Vagina (tissue), 2 donors: ENCODE measurements at regions not wholly inside any gene's neighbourhood (a gene's known extent, or its start where the extent isn't known, plus 50 kb on each side); places are given as distances from the start of the nearest gene placed in this dataset.

Experiments used
- DNase-seq, 2 donors: peaks; one replicate each; pipeline ENCODE4 v3.0.0-alpha.2; 2017; ENCODE audit errors: extremely low spot score in 2 of 2
- H3K27ac ChIP-seq: fragments of 200-600 bp; sonication (generic); one replicate; pipeline ENCODE4 v1.5.1; 2019
- H3K27me3 ChIP-seq: fragments of 200-600 bp; sonication (generic); one replicate; pipeline ENCODE4 v1.5.1; 2019
- H3K36me3 ChIP-seq, 2 donors: fragments of 200-600 bp; sonication (generic); one replicate each; pipeline ENCODE4 v1.5.1; 2017 to 2019
- H3K4me1 ChIP-seq: fragments of 200-600 bp; sonication (generic); one replicate; pipeline ENCODE4 v1.5.1; 2019
- H3K4me3 ChIP-seq, 2 donors: fragments of 200-600 bp; sonication (generic); 1 replicate in 1 of 2; 2 replicates in 1 of 2; pipeline ENCODE4 v1.5.1; 2016 to 2019
- H3K9me3 ChIP-seq: fragments of 200-600 bp; sonication (generic); one replicate; pipeline ENCODE4 v1.5.1; 2019
- POLR2A ChIP-seq, 2 donors: fragments of 450-650 bp; IDR thresholded peaks; one replicate each; pipeline ENCODE4 v1.6.1; 2017; ENCODE audit warnings: antibody characterized with exemption in 2 of 2, mild to moderate bottlenecking in 2 of 2, moderate library complexity in 2 of 2
- POLR2AphosphoS5 ChIP-seq, 2 donors: sonication (generic); formaldehyde crosslinking; IDR thresholded peaks; one replicate each; pipeline ENCODE4 v1.9.0; 2017; ENCODE audit warnings: antibody characterized with exemption in 2 of 2, mild to moderate bottlenecking in 2 of 2, low read depth in 1 of 2; ENCODE audit not compliant: insufficient read depth in 1 of 2
- intact Hi-C: fragments of 100-400 bp; cut with DNase I; formaldehyde crosslinking; loops from one replicate; pipeline ENCODE4 v1.15.1; 2023
- TF ChIP-seq, protein P1 (sequence below), 3 experiments: fragments of 450-650 bp in 2 of 3; fragments of 200-600 bp in 1 of 3; sonication (generic) in 1 of 3; IDR thresholded peaks; one replicate each; pipeline ENCODE4 v1.5.1; 2017 to 2019; ENCODE audit warnings: antibody characterized with exemption in 3 of 3, mild to moderate bottlenecking in 2 of 3, moderate library complexity in 2 of 3

DNA sequence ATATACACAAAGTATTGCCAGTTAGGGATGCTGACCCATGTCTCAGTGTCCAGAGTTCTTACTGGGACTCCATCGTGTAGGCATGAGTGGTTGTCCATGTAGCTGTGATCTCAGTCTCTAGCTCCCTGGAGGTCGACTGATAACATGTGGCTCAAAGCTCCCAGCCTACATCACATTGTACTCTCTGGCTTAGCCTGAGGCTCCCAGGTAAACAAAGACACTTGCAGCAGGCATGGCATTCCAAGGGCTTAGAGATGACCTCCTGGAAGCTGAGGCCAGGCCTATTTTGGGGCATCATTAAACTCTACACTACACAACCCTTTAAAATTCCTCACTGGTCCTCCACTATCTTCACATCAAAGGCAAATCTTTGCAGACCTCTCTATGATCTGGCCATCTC is 100.8 kb upstream of the DOCK1 start:
- H3K4me1 ChIP-seq = no peaks in the 10 kb centered on the region
- intact Hi-C loops = no loop called here
- TF ChIP-seq, protein P1, sequence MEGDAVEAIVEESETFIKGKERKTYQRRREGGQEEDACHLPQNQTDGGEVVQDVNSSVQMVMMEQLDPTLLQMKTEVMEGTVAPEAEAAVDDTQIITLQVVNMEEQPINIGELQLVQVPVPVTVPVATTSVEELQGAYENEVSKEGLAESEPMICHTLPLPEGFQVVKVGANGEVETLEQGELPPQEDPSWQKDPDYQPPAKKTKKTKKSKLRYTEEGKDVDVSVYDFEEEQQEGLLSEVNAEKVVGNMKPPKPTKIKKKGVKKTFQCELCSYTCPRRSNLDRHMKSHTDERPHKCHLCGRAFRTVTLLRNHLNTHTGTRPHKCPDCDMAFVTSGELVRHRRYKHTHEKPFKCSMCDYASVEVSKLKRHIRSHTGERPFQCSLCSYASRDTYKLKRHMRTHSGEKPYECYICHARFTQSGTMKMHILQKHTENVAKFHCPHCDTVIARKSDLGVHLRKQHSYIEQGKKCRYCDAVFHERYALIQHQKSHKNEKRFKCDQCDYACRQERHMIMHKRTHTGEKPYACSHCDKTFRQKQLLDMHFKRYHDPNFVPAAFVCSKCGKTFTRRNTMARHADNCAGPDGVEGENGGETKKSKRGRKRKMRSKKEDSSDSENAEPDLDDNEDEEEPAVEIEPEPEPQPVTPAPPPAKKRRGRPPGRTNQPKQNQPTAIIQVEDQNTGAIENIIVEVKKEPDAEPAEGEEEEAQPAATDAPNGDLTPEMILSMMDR (IDR thresholded peaks at IDR 0.05) = no peak
- TF ChIP-seq POLR2A (IDR thresholded peaks at IDR 0.05) = no peak
- no peak for TF ChIP-seq POLR2AphosphoS5 (IDR thresholded peaks at IDR 0.05; ENCODE audit: insufficient read depth in 1 of 2, low read depth in 1 of 2)
- no peak overlapping the region for H3K4me3 ChIP-seq
- no peak overlapping the region for H3K27ac ChIP-seq
- no peaks in the 10 kb centered on the region for H3K27me3 ChIP-seq
- H3K9me3 ChIP-seq = no peaks in the 10 kb centered on the region
- no peak for DNase-seq
- H3K36me3 ChIP-seq = no peaks in the 10 kb centered on the region

DNA sequence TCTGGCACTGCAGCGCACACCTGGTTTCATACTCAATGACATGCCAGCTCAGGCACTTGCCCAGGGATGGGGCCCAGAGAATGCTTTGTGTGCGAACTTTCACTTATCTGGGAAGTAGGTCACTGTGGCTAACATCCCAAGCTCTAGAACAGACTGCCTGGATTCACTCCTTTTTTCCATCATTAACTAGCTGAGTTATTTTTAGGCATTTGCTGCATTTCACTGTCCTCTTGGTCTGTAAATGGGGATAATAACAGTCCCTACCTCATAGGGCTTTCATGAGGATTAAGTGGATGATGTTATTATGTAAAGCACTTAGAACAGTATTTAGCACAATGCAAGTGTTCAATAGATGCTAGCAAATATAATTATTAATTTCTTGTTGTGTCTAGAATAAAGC is 98.7 kb upstream of the DOCK1 start:
- H3K27me3 ChIP-seq = no peaks in the 10 kb centered on the region
- TF ChIP-seq POLR2AphosphoS5 (IDR thresholded peaks at IDR 0.05; ENCODE audit: insufficient read depth in 1 of 2, low read depth in 1 of 2) (no peak), POLR2A (IDR thresholded peaks at IDR 0.05) (no peak)
- TF ChIP-seq, protein P1 (IDR thresholded peaks at IDR 0.05) = no peak
- H3K9me3 ChIP-seq = no peaks in the 10 kb centered on the region
- DNase-seq = no peak
- no peaks in the 10 kb centered on the region for H3K4me1 ChIP-seq
- H3K4me3 ChIP-seq = no peak overlapping the region
- H3K27ac ChIP-seq = no peak overlapping the region
- H3K36me3 ChIP-seq = no peaks in the 10 kb centered on the region
- intact Hi-C loops = no loop called here

DNA sequence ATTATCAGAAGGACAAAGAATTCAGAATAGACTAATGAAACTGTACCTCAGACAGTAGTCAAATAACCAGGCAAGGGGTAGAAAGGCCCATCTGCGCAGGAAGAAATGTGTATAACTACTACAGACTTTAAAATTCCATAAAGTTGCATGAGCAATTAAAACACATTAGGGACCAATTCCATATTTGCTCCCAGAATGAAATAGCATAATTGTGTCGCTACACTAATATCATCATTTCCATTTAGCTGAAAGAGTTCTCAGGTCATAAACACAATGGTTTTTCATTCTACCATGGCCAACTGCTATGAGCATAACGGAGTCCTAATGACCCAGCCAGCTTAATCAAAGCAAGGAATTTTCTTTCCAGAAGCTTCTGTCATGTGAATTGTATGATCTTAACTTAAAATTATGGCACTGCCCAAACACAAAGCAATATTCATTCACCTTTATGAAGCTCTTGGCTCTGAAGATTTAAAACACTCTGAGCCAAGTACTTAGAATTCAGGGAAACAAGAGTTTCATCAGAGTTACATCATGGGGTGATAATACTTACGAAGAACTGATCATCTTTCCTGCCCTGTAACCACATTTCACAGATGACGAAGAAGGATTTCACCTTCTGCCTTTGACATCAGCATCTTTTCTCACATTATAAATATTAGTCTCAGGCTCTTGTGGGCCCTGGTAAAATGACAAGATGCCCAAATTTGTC is 98.1 kb upstream of the DOCK1 start:
- DNase-seq = no peak
- H3K4me3 ChIP-seq = no peak overlapping the region
- TF ChIP-seq, protein P1 (IDR thresholded peaks at IDR 0.05) = no peak
- TF ChIP-seq POLR2AphosphoS5 (IDR thresholded peaks at IDR 0.05; ENCODE audit: insufficient read depth in 1 of 2, low read depth in 1 of 2) (no peak), POLR2A (IDR thresholded peaks at IDR 0.05) (no peak)
- H3K9me3 ChIP-seq = no peaks in the 10 kb centered on the region
- H3K4me1 ChIP-seq = no peaks in the 10 kb centered on the region
- H3K27ac ChIP-seq = no peak overlapping the region
- no peaks in the 10 kb centered on the region for H3K27me3 ChIP-seq
- intact Hi-C loops = no loop called here
- no peaks in the 10 kb centered on the region for H3K36me3 ChIP-seq

DNA sequence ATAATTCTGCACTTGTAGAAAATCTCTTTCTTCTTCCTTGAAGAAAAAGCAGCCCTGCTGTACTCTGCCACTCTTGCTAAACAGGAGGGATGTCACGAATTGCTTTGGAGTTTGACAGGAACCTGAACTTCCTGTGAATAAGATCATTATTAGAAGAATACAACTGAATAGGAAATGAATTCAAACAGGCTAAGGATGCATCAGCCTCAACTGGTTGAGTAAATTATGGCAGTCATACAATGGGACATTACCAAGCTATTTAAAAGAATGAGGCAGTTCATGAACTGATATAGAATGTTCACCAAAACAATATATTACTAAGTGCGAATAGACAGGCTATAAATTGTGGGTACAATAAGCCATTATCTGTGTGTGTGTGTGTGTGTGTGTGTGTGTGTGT is 97.1 kb upstream of the DOCK1 start:
- TF ChIP-seq, protein P1 (IDR thresholded peaks at IDR 0.05) = no peak
- no peak for TF ChIP-seq POLR2AphosphoS5 (IDR thresholded peaks at IDR 0.05; ENCODE audit: insufficient read depth in 1 of 2, low read depth in 1 of 2)
- H3K4me1 ChIP-seq = no peaks in the 10 kb centered on the region
- no peaks in the 10 kb centered on the region for H3K9me3 ChIP-seq
- H3K36me3 ChIP-seq = no peaks in the 10 kb centered on the region
- intact Hi-C loops = no loop called here
- no peak overlapping the region for H3K4me3 ChIP-seq
- H3K27me3 ChIP-seq = no peaks in the 10 kb centered on the region
- DNase-seq = no peak
- H3K27ac ChIP-seq = no peak overlapping the region

DNA sequence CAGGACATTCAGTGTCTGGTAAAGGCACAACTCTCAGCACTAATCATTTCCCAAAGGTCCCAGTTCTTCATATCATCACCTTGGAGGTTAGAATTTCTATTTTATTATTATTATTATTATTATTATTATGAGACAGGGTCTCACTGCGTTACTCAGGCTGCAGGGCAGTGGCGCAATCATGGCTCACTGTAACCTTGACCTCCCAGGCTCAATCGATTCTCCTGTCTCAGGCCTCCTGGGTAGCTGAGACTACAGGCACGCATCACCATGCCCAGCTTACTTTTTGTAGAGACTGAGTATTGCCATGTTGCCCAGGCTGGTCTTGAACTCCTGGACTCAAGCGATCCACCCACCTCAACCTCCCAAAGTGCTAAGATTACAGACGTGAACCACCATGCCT is 91.8 kb upstream of the DOCK1 start:
- TF ChIP-seq POLR2A (IDR thresholded peaks at IDR 0.05) = no peak
- TF ChIP-seq POLR2AphosphoS5 (IDR thresholded peaks at IDR 0.05; ENCODE audit: insufficient read depth in 1 of 2, low read depth in 1 of 2) = no peak
- TF ChIP-seq, protein P1 (IDR thresholded peaks at IDR 0.05) = no peak
- Histone ChIP-seq H3K27ac (no peak overlapping the region), H3K27me3 (no peaks in the 10 kb centered on the region), H3K9me3 (no peaks in the 10 kb centered on the region), H3K4me3 (no peak overlapping the region), H3K36me3 (no peaks in the 10 kb centered on the region), H3K4me1 (no peaks in the 10 kb centered on the region)
- DNase-seq = no peak
- intact Hi-C loops = no loop called here
